Neural progenitor cell (in vitro differentiated cells): ENCODE measurements at regions not wholly inside any gene's neighbourhood (a gene's known extent, or its start where the extent isn't known, plus 50 kb on each side); places are given as distances from the start of the nearest gene placed in this dataset.

Experiments
- EZH2 ChIP-seq: fragments of 200-600 bp; sonication (generic); IDR thresholded peaks from 2 replicates; pipeline ENCODE4 v1.6.1; 2017; ENCODE audit warnings: antibody characterized with exemption, mild to moderate bottlenecking, moderate library complexity
- TF ChIP-seq, protein P1 (sequence below): fragments of 200-600 bp; sonication (generic); IDR thresholded peaks from 2 replicates; pipeline ENCODE4 v1.5.1; 2017; ENCODE audit warnings: antibody characterized with exemption, mild to moderate bottlenecking

DNA sequence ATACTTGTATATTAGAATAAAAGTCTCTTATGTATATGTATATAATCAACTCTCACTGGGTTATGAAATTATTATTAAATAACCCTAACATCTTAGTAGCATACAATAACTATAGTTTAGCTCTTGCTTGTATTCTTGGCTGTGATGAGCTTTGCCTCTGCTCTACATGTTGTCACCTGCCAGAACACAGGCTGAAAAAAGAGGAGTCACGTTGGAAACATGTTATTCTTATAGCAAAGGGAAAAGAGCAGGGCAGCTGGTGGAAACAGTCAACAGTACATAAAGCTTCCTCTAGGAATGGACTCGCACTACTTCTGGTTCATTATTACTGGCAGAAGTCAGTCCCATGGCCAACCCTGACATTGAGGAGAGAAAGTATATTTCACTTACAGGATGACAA is 362.0 kb upstream of the KYNU start:
- TF ChIP-seq, protein P1, sequence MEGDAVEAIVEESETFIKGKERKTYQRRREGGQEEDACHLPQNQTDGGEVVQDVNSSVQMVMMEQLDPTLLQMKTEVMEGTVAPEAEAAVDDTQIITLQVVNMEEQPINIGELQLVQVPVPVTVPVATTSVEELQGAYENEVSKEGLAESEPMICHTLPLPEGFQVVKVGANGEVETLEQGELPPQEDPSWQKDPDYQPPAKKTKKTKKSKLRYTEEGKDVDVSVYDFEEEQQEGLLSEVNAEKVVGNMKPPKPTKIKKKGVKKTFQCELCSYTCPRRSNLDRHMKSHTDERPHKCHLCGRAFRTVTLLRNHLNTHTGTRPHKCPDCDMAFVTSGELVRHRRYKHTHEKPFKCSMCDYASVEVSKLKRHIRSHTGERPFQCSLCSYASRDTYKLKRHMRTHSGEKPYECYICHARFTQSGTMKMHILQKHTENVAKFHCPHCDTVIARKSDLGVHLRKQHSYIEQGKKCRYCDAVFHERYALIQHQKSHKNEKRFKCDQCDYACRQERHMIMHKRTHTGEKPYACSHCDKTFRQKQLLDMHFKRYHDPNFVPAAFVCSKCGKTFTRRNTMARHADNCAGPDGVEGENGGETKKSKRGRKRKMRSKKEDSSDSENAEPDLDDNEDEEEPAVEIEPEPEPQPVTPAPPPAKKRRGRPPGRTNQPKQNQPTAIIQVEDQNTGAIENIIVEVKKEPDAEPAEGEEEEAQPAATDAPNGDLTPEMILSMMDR, result no peak
- TF ChIP-seq EZH2, result no peak
